Caco-2 (cell line): ENCODE measurements at regions not wholly inside any gene's neighbourhood (a gene's known extent, or its start where the extent isn't known, plus 50 kb on each side); places are given as distances from the start of the nearest gene placed in this dataset.

Experiments
- BruUV-seq: library from RNA; stranded (reverse); fragments of 400-500 nt; replicated peaks from 2 replicates; lab custom pipeline; 2021; lab: Mats Ljungman, UMichigan
- CTCF ChIA-PET: fragments of 300-600 bp; sonication (Branson Sonifier 250); formaldehyde crosslinking; loops from one replicate; lab custom pipeline; 2022; ENCODE audit warnings: antibody characterized with exemption; lab: Charles Lee
- POLR2A ChIA-PET: fragments of 300-600 bp; sonication (Branson Sonifier 250); formaldehyde crosslinking; loops from one replicate; lab custom pipeline; 2022; ENCODE audit warnings: antibody characterized with exemption; lab: Charles Lee
- DNase-seq, 2 experiments: peaks; one replicate each; pipeline versions ENCODE4 v3.0.0 to v3.0.0-alpha.2; 2020 to 2022
- H3K27me3 ChIP-seq: replicated peaks from 2 replicates; pipeline ENCODE4 v1.6.0; 2011; ENCODE audit warnings: low read length; ENCODE audit not compliant: control insufficient read depth, insufficient read depth
- H3K36me3 ChIP-seq: 2 replicates; pipeline ENCODE4 v1.5.1; 2011; ENCODE audit warnings: low read length; ENCODE audit not compliant: control insufficient read depth, insufficient read depth
- H3K4me1 ChIP-seq: fragments of 250-450 bp; sonication (Bioruptor Pico); 2 replicates; pipeline ENCODE4 v1.5.1; 2020; ENCODE audit warnings: mild to moderate bottlenecking
- H3K4me3 ChIP-seq: 2 replicates; pipeline ENCODE4 v1.5.1; 2011; ENCODE audit warnings: low read depth, mild to moderate bottlenecking, control low read depth, low read length
- H3K9me3 ChIP-seq: fragments of 250-450 bp; sonication (Bioruptor Pico); 2 replicates; pipeline ENCODE4 v1.5.1; 2020; ENCODE audit warnings: mild to moderate bottlenecking, moderate library complexity
- H3K27ac Mint-ChIP-seq: one replicate; pipeline ENCODE4 v1.8.0; 2022; ENCODE audit warnings: mixed read lengths; ENCODE audit not compliant: unreplicated experiment
- H3K27me3 Mint-ChIP-seq: one replicate; pipeline ENCODE4 v1.8.0; 2022; ENCODE audit warnings: mixed read lengths; ENCODE audit not compliant: insufficient read depth, unreplicated experiment
- H3K36me3 Mint-ChIP-seq: one replicate; pipeline ENCODE4 v1.8.0; 2022; ENCODE audit warnings: mild to moderate bottlenecking, mixed read lengths; ENCODE audit not compliant: insufficient read depth, unreplicated experiment
- H3K4me1 Mint-ChIP-seq: one replicate; pipeline ENCODE4 v1.8.0; 2022; ENCODE audit warnings: low read depth, mixed read lengths; ENCODE audit not compliant: unreplicated experiment
- H3K4me3 Mint-ChIP-seq: one replicate; pipeline ENCODE4 v1.8.0; 2022; ENCODE audit warnings: mild to moderate bottlenecking, moderate library complexity, mixed read lengths; ENCODE audit not compliant: unreplicated experiment
- H3K9me3 Mint-ChIP-seq: one replicate; pipeline ENCODE4 v1.8.0; 2022; ENCODE audit warnings: mixed read lengths; ENCODE audit not compliant: unreplicated experiment
- intact Hi-C: fragments of 100-400 bp; cut with micrococcal nuclease; formaldehyde crosslinking; loops from one replicate; pipeline ENCODE4 v1.10.0; 2022; ENCODE audit not compliant: unreplicated experiment
- TF ChIP-seq, protein P1 (sequence below), 2 experiments: fragments of 200-600 bp in 1 of 2; IDR thresholded peaks; 1 replicate in 1 of 2; 2 replicates in 1 of 2; pipeline versions ENCODE4 v1.5.1 to v1.8.0; 2011 to 2022; ENCODE audit warnings: antibody characterized with exemption in 1 of 2, control low read depth in 1 of 2, inconsistent platforms in 1 of 2, low read depth in 1 of 2, low read length in 1 of 2, mild to moderate bottlenecking in 1 of 2, moderate library complexity in 1 of 2; ENCODE audit not compliant: insufficient read depth in 1 of 2, severe bottlenecking in 1 of 2, unreplicated experiment in 1 of 2

DNA sequence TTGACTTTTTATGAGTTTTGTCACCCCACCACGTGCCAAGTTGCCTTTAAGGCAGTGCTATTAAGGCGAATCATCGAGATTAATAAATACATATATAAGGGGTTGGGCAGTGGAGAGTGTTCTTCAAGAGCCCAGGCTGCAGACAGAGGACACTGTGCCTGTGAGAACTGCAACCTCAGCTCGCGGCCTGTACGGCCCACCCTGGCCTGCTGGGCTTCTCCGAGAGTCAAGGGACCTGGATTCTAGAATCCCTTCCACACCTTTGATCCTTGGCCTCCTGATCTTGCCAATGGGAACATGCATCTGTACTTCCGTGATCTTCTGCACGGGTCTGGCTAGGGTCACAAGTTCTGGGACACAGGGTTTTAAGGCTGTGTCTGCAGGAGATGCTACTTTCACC, 54.5 kb downstream of the IRX5 start:
- no peak for DNase-seq
- H3K36me3 Mint-ChIP-seq = no peaks in the 10 kb centered on the region
- ChIA-PET CTCF (no interaction called here), POLR2A (no interaction called here)
- intact Hi-C loops = no loop called here
- Histone ChIP-seq H3K36me3 (no peaks in the 10 kb centered on the region), H3K9me3 (no peaks in the 10 kb centered on the region), H3K4me3 (no peak overlapping the region), H3K27me3 (no peaks in the 10 kb centered on the region), H3K4me1 (no peaks in the 10 kb centered on the region)
- H3K4me3 Mint-ChIP-seq = no peak overlapping the region
- TF ChIP-seq, protein P1, sequence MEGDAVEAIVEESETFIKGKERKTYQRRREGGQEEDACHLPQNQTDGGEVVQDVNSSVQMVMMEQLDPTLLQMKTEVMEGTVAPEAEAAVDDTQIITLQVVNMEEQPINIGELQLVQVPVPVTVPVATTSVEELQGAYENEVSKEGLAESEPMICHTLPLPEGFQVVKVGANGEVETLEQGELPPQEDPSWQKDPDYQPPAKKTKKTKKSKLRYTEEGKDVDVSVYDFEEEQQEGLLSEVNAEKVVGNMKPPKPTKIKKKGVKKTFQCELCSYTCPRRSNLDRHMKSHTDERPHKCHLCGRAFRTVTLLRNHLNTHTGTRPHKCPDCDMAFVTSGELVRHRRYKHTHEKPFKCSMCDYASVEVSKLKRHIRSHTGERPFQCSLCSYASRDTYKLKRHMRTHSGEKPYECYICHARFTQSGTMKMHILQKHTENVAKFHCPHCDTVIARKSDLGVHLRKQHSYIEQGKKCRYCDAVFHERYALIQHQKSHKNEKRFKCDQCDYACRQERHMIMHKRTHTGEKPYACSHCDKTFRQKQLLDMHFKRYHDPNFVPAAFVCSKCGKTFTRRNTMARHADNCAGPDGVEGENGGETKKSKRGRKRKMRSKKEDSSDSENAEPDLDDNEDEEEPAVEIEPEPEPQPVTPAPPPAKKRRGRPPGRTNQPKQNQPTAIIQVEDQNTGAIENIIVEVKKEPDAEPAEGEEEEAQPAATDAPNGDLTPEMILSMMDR (IDR thresholded peaks at IDR 0.05; ENCODE audit: insufficient read depth in 1 of 2, low read depth in 1 of 2, low read length in 1 of 2, severe bottlenecking in 1 of 2, unreplicated experiment in 1 of 2) = no peak
- H3K27me3 Mint-ChIP-seq = no peaks in the 10 kb centered on the region
- H3K4me1 Mint-ChIP-seq = peaks cover 10% of the 10 kb centered on the region
- H3K9me3 Mint-ChIP-seq = no peaks in the 10 kb centered on the region
- H3K27ac Mint-ChIP-seq = no peak overlapping the region
- BruUV-seq = no TSS peak

- Mint-ChIP-seq H3K9me3 (no peaks in the 10 kb centered on the region), H3K27ac (no peak overlapping the region), H3K4me3 (no peak overlapping the region), H3K4me1 (peaks cover 10% of the 10 kb centered on the region), H3K27me3 (no peaks in the 10 kb centered on the region), H3K36me3 (no peaks in the 10 kb centered on the region)
- Histone ChIP-seq H3K4me1 (no peaks in the 10 kb centered on the region), H3K9me3 (no peaks in the 10 kb centered on the region), H3K36me3 (no peaks in the 10 kb centered on the region), H3K4me3 (no peak overlapping the region), H3K27me3 (no peaks in the 10 kb centered on the region)
- TF ChIP-seq, protein P1 (IDR thresholded peaks at IDR 0.05; ENCODE audit: insufficient read depth in 1 of 2, low read depth in 1 of 2, low read length in 1 of 2, severe bottlenecking in 1 of 2, unreplicated experiment in 1 of 2) = no peak
- ChIA-PET CTCF (no interaction called here), POLR2A (no interaction called here)
- DNase-seq = no peak
- no TSS peak for BruUV-seq
- intact Hi-C loops = no loop called here
Measured at GRCh38 chr16:54985668-54986067, 55.0 kb downstream of the IRX5 start.

DNA sequence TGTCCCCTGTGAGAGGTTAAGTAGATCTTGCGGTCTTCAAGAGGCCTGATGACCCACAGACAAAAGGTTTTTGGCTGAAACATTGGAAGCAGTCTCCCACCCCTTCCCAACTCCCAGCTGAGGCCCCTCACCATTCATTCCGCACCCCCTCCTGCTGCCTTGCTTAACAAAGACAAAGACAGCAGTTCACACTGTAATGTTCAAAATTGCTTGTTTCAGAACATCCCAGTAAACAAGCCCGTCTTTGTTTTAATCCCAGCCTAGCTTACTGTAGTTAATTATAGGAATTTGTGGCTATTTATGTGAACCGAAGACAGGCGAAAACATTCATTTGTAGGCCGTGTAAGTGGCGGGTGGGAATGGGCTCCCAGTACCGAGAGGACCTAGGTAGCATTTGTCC, 55.7 kb downstream of the IRX5 start:
- ChIA-PET CTCF (no interaction called here), POLR2A (no interaction called here)
- Mint-ChIP-seq H3K36me3 (no peaks in the 10 kb centered on the region), H3K9me3 (no peaks in the 10 kb centered on the region), H3K27ac (no peak overlapping the region), H3K4me1 (peaks cover 10% of the 10 kb centered on the region), H3K4me3 (no peak overlapping the region), H3K27me3 (no peaks in the 10 kb centered on the region)
- TF ChIP-seq, protein P1 (IDR thresholded peaks at IDR 0.05; ENCODE audit: insufficient read depth in 1 of 2, low read depth in 1 of 2, low read length in 1 of 2, severe bottlenecking in 1 of 2, unreplicated experiment in 1 of 2) = no peak
- Histone ChIP-seq H3K4me1 (no peaks in the 10 kb centered on the region), H3K9me3 (no peaks in the 10 kb centered on the region), H3K27me3 (no peaks in the 10 kb centered on the region), H3K4me3 (no peak overlapping the region), H3K36me3 (no peaks in the 10 kb centered on the region)
- DNase-seq = no peak
- intact Hi-C loops = no loop called here
- no TSS peak for BruUV-seq
